Astrocyte of the hippocampus (primary cell): ENCODE measurements at regions not wholly inside any gene's neighbourhood (a gene's known extent, or its start where the extent isn't known, plus 50 kb on each side); places are given as distances from the start of the nearest gene placed in this dataset.

Experiments
- DNase-seq: peaks from one replicate; pipeline ENCODE4 v3.0.0; 2011; ENCODE audit warnings: low read depth, low spot score

DNA sequence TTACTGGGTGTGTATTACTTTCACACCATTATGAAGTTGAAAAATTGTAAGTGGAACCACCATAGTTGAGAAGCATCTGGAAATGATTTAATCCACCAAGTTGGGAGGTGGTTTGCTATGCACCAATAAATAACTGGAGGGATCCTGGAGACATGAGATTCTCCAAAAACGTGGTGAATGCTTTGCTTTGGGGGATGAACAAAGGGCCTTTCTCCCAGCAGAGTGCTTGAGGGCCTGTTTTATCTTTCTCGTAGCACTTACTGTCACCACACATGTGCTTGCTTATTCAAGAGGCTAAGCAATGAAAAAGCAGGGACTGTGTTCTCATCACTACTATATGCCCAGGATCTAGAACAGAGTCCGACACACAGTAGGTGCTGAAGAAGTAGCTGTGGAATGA, 371.1 kb downstream of the DHX35 start:
- DNase-seq = no peak

DNA sequence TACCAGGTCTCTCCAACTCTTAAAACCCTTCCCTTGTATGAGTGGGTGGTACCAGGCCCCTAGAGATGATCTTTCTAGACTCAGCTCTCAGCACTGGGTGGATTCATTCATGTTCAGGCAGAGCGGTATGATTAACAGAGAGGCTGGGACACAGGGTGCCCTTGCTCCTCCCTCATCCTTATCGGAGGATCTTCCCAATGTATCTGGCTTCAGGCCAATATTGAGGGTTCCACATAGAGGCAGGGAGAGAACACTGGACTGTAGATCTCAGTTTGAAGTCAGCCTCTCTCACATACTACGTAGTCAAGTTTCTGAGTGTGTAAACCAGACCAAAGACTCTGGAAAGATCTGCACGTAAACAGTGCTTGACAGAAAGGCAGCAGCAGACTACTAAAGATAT, 366.2 kb downstream of the DHX35 start:
- no peak for DNase-seq

DNA sequence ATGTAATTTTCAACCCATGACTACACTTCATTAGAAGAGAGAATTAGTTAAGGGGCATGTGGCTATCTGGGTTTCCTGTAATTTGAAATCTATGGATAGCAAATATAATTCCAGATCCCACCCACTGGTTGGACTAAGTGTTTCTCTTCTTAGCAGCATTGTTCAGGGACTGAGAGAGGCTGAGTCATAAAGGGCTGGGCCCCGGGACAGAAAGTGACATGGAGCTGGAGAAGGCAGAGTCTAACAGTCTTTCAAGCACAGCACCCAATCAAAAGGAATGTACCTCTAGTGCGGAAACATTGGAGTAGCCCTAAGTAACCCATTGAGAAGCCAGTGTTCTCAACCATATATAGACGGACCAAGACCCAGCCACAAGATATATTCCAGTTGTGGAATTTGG, 363.9 kb downstream of the DHX35 start:
- no peak for DNase-seq

DNA sequence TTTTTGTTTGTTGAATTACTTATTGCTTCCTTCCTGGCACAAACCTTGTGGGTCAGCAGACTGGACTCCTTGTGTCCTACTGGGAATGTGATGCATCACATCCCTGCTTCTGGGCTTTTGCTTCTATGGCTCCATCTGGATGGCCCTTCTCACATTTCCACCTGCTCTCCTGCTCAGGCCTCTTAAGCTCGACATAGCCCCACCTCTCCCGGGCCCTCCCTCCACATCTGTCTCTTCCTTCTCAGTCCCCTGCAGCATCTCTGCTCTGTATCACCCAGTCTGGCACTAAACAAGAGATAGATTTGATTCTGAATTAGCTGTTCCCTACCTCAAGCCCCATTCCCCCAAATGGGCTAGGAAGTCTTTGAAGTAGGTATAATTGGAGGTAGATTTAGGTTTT, 356.8 kb downstream of the DHX35 start:
- DNase-seq = no peak

DNA sequence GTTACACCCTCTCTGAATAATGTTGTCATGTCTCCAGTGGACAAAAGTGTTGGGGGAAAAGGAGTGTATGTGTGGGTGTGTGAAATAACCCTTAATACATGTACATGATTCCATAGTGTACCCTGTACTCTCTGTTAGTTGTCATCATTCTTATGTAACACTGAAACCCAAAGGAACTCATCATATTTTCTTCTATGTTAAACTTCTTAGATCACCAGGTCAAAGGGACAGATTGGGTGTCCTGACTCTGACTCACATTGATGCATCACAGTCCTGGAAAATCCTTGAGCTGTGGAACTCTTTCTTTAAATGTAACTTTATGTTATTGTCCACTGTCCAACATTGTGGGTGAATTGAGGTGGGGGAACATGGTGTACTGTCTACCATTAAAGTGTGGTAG, 350.5 kb downstream of the DHX35 start:
- DNase-seq = no peak

DNA sequence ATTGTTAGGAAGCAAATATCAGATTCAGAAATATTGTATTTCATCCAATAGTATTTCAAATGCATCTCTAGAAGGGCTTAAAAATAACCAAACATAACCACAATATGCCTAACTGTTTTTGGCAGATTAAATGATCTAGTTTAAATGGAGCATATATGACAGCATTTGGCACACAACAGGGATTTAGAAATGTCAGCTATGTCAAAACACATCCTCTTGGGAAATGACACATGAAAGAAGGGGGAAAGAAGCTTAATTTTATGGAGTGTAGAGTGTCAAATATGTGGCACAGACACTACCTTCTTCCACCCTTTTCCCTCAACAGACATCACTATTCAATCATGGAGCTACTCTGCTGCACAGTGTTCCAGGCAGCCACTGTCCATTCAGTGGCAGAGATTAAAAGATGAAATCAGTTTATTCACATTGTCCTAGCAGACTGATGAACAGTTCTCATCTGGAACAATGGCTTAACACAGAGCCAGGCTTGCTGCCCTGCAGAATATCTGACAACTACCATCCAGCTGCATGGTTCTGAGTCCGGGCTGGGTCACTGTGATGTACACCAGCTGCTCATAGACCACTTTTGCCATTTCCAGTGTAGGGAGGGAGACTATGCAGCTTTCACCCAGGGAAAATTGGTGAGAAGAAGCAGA, 349.8 kb downstream of the DHX35 start:
- DNase-seq = no peak

DNA sequence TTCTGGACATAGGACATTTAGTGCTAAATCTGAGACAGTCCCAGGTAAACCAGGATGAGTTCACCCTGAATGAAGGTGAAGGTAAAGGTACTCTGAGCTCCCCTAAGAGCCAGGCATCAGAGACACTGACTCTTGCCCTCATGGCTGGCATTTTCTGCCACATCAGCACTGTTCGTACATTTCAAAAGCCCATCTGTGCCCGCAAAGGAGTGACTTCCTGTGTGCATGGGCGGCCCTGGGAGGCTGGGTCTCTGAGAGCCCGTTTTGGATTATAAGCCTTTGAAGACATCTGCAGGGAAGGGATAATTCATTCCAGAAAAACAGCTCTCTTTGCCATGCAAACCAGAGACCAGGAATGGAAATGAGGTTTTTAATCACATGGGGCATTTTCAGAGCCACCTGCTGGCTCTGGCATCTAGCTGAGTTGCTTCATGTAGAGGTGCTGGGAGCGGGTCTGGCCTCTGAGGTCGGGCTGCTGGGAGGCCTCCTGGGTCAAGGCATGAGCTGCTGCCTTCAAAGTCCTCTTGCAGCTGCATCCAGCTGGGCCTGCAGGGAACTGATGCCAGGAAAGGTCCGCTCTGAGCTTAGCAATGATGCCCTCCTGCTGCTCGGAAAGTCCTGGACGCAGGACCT, 348.3 kb downstream of the DHX35 start:
- no peak for DNase-seq

DNA sequence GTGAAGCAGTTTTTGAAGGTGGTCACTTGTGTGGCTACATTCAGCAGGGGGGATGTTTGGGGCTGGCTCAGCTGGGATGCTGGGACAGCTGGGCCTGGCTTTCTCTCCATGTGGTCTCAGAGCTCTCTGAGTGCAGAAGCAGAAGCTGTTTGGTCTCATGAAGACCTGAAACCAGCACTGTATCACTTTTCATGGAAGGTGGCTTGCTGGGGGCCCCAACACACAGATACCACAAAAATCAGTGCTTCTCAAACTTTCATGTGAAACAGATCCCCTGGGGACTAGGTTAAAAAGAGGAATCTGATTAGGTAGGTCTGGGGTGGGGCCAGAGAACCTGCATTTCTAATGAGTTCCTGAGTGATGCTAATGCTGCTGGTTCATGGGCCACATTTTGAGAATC, 347.3 kb downstream of the DHX35 start:
- DNase-seq = no peak

DNA sequence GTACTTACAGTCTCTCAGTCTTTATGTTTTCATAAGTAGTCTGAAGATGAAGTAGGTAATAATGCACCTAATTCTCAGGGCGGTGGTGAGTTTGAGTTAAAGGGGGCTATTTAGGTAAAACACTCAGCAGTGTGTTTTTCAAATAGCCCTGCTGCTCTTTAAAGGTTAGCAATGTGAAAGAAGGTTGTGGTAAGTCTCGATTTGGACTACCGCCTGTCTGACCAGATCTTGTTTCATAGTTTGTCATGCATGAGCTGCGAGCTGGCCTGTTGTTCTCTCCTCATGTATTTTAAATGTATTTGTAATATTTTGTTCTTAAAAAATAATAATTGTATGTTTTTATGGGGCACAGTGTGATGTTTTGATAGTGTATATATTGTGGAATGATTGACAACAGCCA, 340.2 kb downstream of the DHX35 start:
- DNase-seq = no peak

DNA sequence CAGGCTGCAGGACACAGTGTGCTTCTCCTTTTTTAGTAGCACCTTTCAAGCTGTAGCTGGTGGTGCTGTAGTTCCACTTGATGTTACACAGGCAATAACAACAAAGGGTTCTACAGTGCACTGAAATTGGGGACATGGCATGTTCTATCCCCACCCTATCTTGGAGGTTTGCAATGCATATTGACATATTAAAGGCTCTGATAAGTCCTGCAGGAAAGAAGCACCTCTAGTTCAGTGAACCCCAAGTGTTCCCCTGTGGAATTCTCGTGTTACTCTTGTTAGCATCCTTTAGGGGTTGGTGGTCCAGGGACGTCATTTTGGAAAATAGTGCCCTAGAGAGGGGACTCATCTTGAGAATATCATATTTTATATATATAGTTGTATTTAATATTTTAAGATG, 337.6 kb downstream of the DHX35 start:
- DNase-seq = no peak

DNA sequence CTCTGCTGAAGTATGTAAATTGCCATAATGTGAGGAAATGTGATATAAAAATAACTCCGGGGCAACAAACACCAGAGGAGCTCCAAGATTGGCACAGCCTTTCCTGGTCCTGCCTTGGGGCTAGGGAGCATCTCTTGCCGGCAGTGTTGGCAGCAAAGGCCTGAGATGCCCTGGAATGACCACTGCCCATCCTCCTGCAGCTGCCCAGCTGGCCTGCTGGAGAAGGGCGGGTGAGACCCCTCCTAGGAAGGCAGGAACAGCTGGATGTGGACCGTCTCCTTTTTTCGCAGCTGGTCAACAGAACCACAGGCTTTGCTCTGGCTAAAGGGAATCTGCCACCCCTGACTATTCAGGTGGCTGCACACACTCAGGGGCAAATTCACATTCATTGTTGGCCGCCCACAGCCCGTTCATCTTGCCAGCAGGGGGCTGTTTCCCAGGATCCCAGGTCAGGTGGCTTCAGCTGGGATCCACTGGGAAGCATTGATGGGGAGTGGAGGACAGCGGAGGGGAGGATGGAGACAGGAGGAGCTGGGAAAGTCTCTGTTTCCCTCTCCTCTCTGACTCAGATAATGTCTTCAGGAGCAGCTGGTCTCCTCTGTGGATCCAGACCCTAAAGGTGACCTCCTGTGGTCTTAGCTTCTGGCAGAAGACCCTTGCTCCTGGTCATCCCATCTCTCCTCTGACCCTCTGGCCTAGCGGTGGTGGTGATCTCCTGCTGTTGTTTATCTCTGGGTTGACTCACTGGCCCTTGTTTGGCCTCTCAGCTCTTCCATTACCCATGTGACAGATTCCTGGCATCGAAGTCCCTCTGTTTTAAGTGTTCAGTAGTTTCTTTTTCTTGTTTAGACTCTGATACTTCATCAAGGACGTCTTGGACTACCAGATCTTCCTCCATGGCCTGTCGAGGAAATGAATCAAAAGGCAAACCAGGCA, 336.7 kb downstream of the DHX35 start:
- DNase-seq = no peak

DNA sequence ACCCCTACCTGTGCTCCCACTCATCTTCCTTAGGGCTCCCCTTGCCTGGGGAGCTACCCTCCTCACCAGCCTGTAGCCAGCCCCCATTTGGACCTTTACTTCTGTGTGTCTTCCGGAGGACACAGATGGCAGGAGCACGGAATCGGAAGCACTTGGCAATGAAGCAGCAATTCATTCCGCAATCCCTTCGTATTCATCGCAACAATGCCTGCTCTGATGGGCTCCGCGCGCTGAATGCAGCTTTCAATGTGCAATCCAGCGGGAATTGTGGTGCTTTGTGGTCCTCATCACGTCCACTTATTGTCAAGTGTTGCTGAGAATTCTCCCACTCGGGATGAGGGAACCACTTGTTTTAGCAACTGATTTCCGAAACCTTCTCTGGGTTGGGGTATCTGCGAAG, 336.0 kb downstream of the DHX35 start:
- DNase-seq = no peak

DNA sequence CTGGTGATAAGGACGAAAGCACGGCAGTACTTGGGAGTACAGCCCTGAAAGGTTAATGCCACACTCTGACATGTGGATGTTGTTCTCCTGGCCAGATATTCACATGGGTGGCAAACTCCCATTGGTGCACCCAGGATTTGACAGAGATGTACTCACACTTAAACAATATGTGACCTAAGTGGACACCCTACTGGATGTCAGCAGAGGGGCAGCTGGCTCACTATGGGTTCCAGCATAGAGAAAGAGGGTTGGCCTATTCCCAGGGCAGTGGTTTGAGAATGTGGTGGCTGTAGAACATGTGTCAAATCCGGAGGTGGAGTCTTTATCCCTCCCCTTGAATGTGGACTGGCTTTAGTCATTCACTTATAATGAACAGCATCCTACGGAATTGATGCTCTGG, 333.2 kb downstream of the DHX35 start:
- DNase-seq = no peak

DNA sequence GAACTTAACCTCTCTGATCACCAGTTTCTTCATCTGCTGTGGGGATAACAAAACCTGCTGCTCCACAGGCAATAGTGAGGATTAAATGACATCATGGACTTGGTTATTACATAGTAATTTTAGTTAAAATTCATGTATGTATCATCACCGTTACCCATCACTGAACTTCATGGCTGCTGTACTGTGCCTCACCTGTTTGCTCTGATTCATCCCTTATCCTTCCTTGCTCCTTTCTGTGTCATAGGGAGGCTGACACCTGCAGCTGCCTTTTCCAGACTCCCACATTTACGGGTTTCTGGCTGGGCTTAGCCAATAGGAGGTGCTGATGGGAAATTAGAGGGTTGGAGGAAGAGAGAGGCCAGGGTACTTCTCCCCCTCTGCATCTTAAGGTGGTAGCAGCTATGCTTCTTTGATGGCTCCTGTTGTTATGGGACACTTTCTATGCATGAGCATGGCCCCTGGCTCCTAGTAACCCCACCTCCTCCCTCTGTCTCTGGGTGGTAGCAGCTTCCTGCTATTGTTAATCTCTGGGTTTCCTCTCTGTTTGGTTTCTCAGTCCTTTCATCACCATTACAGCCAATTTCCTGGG, 332.1 kb downstream of the DHX35 start:
- DNase-seq = no peak

DNA sequence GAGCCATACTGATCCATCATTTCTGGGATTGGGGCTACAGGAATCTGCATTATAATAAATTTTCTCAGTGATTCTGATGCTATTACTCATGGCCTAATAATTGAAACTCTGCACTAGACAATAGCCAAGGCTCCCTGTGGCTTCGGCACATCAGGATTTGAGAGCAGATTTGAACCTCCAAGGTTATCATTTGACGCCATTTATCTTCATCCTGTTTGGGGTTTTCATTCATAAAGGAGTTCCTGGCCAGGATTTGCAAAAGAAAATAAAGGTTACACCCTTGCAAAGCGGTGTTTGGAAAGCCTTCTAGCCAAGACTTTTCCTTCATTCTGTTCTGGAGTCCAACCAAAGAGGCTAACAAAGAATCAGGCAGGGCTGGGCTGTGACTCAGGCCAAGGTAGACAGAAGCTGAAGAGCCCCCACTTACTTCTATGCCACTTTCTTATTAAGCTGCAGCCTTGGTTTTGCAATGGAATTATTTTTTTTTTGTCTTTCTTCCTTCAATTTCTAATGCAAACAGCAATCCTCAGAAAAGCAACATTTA, 330.1 kb downstream of the DHX35 start:
- DNase-seq = peak; percentile 2

DNA sequence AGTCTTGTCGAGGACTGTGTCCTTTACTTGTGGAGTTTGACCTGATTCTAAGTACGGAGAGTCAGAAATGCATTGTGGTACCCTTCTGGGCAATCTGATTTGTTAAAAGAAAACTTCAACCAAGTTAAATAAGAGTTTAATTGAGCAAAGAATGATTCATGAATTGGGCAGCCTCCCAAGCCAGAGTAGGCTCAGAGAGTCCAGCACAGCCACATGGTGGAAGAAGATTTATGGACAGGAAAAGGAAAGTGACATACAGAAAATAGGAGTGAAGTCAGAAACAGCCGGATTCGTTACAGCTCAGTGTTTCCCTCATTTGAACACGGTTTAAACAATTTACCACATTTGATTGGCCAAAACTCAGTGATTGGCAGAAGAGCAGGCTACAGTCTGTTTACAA, 329.2 kb downstream of the DHX35 start:
- DNase-seq = peak; percentile 18

DNA sequence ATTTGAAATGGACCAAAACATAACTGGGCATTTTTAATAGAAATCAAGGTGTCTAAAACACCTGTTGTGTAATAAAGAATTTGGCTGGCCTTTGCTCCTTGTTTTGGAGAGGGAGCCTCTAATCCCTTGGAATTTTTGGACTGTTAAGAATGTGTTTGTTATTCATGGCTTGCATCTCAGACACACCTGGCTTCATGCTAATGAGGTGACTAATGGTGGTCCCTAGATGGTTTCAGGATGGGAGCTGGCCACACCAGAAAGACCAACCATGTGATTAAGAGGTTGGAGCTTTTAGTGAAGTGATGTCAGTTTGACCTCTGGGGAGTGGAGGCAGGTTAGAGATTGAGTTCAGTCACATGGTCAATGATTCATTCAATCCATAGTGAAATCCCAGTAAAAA, 328.4 kb downstream of the DHX35 start:
- no peak for DNase-seq

DNA sequence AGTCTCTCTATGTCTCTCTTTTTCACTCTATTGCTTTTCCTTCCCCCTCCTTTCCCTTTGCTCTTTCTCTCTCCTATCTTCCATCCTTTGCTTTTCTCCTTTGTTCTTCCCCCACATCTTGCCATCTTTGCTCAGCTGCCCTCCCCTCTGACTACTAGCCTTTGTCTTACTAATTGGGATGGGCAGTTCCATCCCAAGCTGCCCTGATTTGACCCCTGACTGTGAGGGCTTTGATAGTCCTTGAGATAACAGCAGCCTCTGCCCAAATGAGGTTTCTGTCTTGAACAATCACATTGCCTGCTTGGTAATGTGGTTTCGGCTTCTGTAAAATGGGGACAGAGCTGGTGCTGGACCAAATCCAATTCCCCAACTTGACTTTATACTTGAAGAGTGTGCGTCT, 327.7 kb downstream of the DHX35 start:
- DNase-seq = no peak

DNA sequence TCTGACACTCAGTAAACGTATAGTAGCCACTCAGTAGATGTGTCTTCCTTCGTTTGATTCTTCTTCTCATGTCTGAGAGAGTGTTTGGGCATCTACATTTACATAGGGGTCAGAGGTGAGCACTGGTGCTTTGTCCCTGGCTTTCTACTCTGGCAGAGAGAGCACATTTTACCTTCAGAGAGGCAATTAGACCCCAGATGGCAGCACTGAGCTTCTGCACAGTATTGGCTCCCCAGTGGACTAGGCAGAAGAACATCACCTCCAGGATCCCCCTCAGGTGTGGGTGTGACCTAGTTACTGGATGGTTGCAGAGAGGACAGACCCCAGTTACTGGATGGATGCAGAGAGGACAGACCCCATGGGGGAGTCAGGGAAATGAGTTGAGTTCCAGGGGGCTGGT, 327.2 kb downstream of the DHX35 start:
- no peak for DNase-seq

DNA sequence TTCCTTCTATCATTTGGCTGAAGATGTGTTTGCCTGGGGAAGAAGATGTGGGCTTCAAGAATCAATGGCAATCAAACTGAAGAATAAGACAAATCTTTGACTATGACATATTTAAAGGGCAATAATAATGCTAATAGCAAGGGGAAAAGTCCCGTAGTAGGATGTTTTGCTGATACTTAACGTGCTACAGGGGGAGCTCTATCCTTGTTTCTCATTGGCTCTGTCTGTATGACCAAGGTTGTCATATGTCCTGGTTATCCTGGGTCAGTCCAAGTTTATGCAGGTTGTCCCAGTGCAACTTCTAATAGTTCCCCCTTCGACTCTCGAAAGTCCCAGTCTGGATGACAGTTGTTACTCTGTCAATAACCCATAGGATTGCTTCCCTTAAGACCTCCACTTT, 321.3 kb downstream of the DHX35 start:
- no peak for DNase-seq

DNA sequence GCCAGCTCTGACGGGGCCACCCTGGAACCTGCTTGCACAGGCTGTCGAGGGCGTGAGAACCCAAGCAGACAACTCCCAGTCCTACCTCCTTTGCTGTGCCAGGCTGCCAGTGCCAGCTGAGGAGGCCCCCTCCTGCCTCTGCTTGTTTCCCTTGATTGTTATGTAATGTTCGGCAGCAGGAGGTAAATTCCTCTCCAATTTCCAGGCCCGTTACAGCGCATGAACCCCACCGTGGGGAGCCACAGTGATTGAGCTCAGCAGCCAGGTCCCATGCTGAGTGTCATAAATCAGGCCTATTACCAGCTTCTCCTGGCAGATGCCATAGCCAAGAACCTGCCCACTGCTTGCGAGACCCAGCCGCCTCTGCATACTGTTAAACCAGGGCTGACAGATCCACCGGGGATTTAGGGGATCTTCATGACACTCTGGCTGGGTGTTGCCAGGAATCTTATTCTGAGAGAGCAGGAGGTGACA, 320.5 kb downstream of the DHX35 start:
- no peak for DNase-seq

DNA sequence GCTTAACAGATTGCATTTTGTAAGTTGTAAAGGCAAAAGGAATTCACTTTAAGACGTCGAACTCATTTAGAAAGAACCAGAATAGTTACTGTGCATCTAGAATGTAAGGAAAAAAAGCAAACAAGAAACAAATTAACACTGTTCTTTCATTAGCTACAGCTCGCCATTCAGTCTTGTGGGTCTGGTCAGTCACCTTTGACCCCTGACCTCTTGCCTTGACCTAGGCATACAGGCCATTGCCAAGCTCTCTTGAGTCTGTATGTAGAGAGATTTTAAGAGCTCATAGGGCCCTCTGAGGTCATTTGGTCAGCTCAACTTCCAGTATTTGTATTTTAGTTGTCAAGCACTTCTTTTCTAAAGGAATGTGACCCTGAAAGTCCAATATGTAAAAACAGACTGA, 318.7 kb downstream of the DHX35 start:
- DNase-seq = no peak
